Kidney (tissue), 13 donors: ENCODE measurements at regions not wholly inside any gene's neighbourhood (a gene's known extent, or its start where the extent isn't known, plus 50 kb on each side); places are given as distances from the start of the nearest gene placed in this dataset.

Source experiments
- DNase-seq, 5 donors: peaks; one replicate each; pipeline ENCODE4 v3.0.0-alpha.2; 2013 to 2020
- FAIRE-seq: peaks from 2 replicates; lab custom pipeline; 2012; peaks lifted over from hg19 to GRCh38; lab: Jason Lieb, UNC
- H3K27ac ChIP-seq, 2 donors: one replicate each; pipeline ENCODE4 v1.7.0; 2013; ENCODE audit warnings: low read depth in 2 of 2, low read length in 2 of 2, inconsistent platforms in 1 of 2
- H3K27me3 ChIP-seq: one replicate; pipeline ENCODE4 v1.7.1; 2013; ENCODE audit warnings: low read length, inconsistent platforms; ENCODE audit not compliant: control insufficient read depth, insufficient read depth
- H3K36me3 ChIP-seq, 3 donors: one replicate each; pipeline versions ENCODE4 v1.7.0 to v1.7.1; 2013; ENCODE audit warnings: low read length in 3 of 3, control low read depth in 1 of 3, inconsistent platforms in 1 of 3; ENCODE audit not compliant: insufficient read depth in 3 of 3, control insufficient read depth in 2 of 3
- H3K4me1 ChIP-seq, 3 donors: one replicate each; pipeline versions ENCODE4 v1.7.0 to v1.7.1; 2013; ENCODE audit warnings: low read length in 3 of 3, inconsistent platforms in 1 of 3, low read depth in 1 of 3; ENCODE audit not compliant: control insufficient read depth in 2 of 3, insufficient read depth in 2 of 3
- H3K4me3 ChIP-seq, 3 donors: one replicate each; pipeline versions ENCODE4 v1.7.0 to v1.8.1; 2013; ENCODE audit warnings: low read length in 3 of 3, control low read depth in 1 of 3, inconsistent platforms in 1 of 3
- H3K9ac ChIP-seq, 3 donors: one replicate each; pipeline versions ENCODE4 v1.7.0 to v1.7.1; 2013; ENCODE audit warnings: low read length in 3 of 3, control low read depth in 1 of 3, inconsistent platforms in 1 of 3
- H3K9me3 ChIP-seq, 3 donors: one replicate each; pipeline versions ENCODE4 v1.7.0 to v1.7.1; 2013; ENCODE audit warnings: low read length in 3 of 3, control low read depth in 1 of 3, inconsistent platforms in 1 of 3; ENCODE audit not compliant: control insufficient read depth in 2 of 3, insufficient read depth in 1 of 3
- CTCF ChIP-seq: IDR thresholded peaks from 3 replicates; pipeline ENCODE4 v1.5.1; 2012; ENCODE audit warnings: mild to moderate bottlenecking, moderate library complexity, borderline replicate concordance; ENCODE audit not compliant: insufficient read depth; ENCODE audit errors: extremely low read depth
- intact Hi-C: fragments of 100-400 bp; cut with DNase I; formaldehyde crosslinking; loops from one replicate; pipeline ENCODE4 v1.11.1; 2022
- donor health status: control.
- donor health status: control.
- donor health status: control.
- donor health status: control.
- donor health status: control.
- donor health status: DM: yes; HTN: yes; CAD: no.
- donor health status: Normal renal cell carcinoma (clear cell type).

GRCh38 chr2:153543635-153544071 lies 65.1 kb upstream of the RPRM start:
- H3K9ac ChIP-seq: no peak overlapping the region
- no peak for TF ChIP-seq CTCF
- no peak for FAIRE-seq
- DNase-seq: peak in 3 of 5 donors; percentile 23 to 68 (median 61)
- no peaks in the 10 kb centered on the region for H3K9me3 ChIP-seq
- H3K4me1 ChIP-seq: no peaks in the 10 kb centered on the region
- intact Hi-C loops: no loop called here
- H3K27me3 ChIP-seq: no peaks in the 10 kb centered on the region
- no peaks in the 10 kb centered on the region for H3K36me3 ChIP-seq
- H3K27ac ChIP-seq: no peak overlapping the region
- no peak overlapping the region for H3K4me3 ChIP-seq

DNA sequence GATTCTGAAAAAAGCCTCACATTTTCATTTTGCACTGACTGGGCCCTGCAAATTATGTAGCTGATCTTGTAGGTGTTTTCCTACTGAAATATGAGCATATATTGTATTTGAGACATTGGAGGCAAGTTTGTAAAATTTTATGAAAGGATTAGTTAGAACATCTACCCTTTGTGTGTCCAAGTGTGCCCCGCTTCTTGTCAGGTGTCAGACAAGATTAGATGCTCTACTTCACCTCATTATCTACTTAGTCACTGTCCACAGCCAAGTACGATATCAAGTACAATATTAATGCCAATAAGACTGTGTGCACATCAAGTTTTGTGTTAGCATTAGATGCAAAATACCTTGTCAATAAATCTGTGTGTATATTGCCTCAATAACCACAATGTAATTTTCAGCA lies 67.8 kb upstream of the RPRM start:
- no peak for TF ChIP-seq CTCF
- DNase-seq (no peak), FAIRE-seq (no peak)
- Histone ChIP-seq H3K27me3 (no peaks in the 10 kb centered on the region), H3K9ac (no peak overlapping the region), H3K4me3 (no peak overlapping the region), H3K4me1 (no peaks in the 10 kb centered on the region), H3K27ac (no peak overlapping the region), H3K9me3 (no peaks in the 10 kb centered on the region), H3K36me3 (no peaks in the 10 kb centered on the region)
- intact Hi-C loops: no loop called here

DNA sequence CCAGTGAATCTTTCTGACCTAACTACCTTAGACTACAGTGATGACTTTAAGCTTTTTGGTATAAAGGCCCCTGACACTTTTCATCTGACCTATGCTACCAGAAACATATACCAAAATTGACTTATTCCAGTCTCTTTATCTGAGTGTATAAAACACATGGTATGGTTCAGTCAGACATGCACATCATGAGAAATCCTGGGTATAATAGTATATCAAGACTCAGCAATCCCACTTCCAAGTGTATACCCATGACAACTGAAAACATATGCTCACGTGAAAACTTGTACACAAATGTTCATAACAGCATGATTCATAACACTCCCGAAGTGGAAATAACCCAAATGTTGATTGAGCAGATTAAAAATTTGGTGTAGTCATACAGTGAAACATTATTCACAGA lies 70.0 kb upstream of the RPRM start:
- H3K9me3 ChIP-seq: no peaks in the 10 kb centered on the region
- FAIRE-seq: no peak
- no peak overlapping the region for H3K4me3 ChIP-seq
- no peaks in the 10 kb centered on the region for H3K36me3 ChIP-seq
- H3K4me1 ChIP-seq: no peaks in the 10 kb centered on the region
- no peak overlapping the region for H3K27ac ChIP-seq
- H3K9ac ChIP-seq: no peak overlapping the region
- no peaks in the 10 kb centered on the region for H3K27me3 ChIP-seq
- intact Hi-C loops: no loop called here
- DNase-seq: no peak
- TF ChIP-seq CTCF: no peak

DNA sequence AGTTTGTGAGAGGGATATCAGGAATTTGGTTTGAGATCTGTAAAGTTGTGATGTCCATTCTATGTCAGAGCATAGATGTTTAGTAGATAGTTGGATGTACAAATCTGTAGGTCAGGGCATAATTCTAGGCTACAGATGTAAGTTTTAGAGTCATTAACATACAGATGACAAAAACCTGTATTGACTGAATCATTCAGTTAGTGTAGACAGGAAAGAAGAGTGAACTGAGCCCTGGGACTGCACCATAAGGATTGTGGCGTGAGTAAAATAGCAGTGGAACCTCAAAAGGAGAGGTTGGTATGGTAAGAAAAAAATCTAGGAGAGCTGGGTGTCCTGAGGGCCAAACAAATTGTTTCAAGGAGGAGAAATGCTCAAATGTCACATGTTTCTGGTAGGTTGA lies 73.1 kb upstream of the RPRM start:
- Histone ChIP-seq H3K9me3 (no peaks in the 10 kb centered on the region), H3K4me3 (no peak overlapping the region), H3K27ac (no peak overlapping the region), H3K4me1 (no peaks in the 10 kb centered on the region), H3K27me3 (no peaks in the 10 kb centered on the region), H3K9ac (no peak overlapping the region), H3K36me3 (no peaks in the 10 kb centered on the region)
- TF ChIP-seq CTCF: no peak
- intact Hi-C loops: no loop called here
- DNase-seq: no peak
- no peak for FAIRE-seq
